ENCODE measurements at regions not wholly inside any gene's neighbourhood (a gene's known extent, or its start where the extent isn't known, plus 50 kb on each side); places are given as distances from the start of the nearest gene placed in this dataset.

GRCh38 chr20:51876313-51876940, 74.1 kb upstream of the SALL4 start:
- Histone ChIP-seq H3K27me3 (no peaks in the 10 kb centered on the region), H3K36me3 (no peaks in the 10 kb centered on the region), H3K4me1 (no peaks in the 10 kb centered on the region), H3K9me3 (no peaks in the 10 kb centered on the region), H3K27ac (no peak overlapping the region), H3K4me3 (no peak overlapping the region)
- DNase-seq (ENCODE audit: low spot score) = no peak
- TF ChIP-seq CTCF (IDR thresholded peaks at IDR 0.05) = no peak

- H3K27ac ChIP-seq = no peak overlapping the region
- DNase-seq (ENCODE audit: low spot score) = no peak
- H3K4me1 ChIP-seq = no peaks in the 10 kb centered on the region
- TF ChIP-seq CTCF (IDR thresholded peaks at IDR 0.05) = no peak
- no peak overlapping the region for H3K4me3 ChIP-seq
- H3K27me3 ChIP-seq = no peaks in the 10 kb centered on the region
- H3K36me3 ChIP-seq = no peaks in the 10 kb centered on the region
- no peaks in the 10 kb centered on the region for H3K9me3 ChIP-seq
Measured at GRCh38 chr20:51873652-51874051, 71.3 kb upstream of the SALL4 start.

GRCh38 chr20:51871943-51872342, 69.6 kb upstream of the SALL4 start:
- Histone ChIP-seq H3K9me3 (no peaks in the 10 kb centered on the region), H3K4me3 (no peak overlapping the region), H3K27me3 (no peaks in the 10 kb centered on the region), H3K27ac (no peak overlapping the region), H3K4me1 (no peaks in the 10 kb centered on the region), H3K36me3 (no peaks in the 10 kb centered on the region)
- no peak for DNase-seq (ENCODE audit: low spot score)
- TF ChIP-seq CTCF (IDR thresholded peaks at IDR 0.05) = no peak

- H3K9me3 ChIP-seq = no peaks in the 10 kb centered on the region
- no peaks in the 10 kb centered on the region for H3K4me1 ChIP-seq
- DNase-seq (ENCODE audit: low spot score) = no peak
- no peak overlapping the region for H3K4me3 ChIP-seq
- TF ChIP-seq CTCF (IDR thresholded peaks at IDR 0.05) = no peak
- no peaks in the 10 kb centered on the region for H3K27me3 ChIP-seq
- no peaks in the 10 kb centered on the region for H3K36me3 ChIP-seq
- no peak overlapping the region for H3K27ac ChIP-seq
Measured at GRCh38 chr20:51869002-51869401, 66.7 kb upstream of the SALL4 start.

- TF ChIP-seq CTCF (IDR thresholded peaks at IDR 0.05) = no peak
- no peaks in the 10 kb centered on the region for H3K4me1 ChIP-seq
- H3K27ac ChIP-seq = no peak overlapping the region
- no peaks in the 10 kb centered on the region for H3K36me3 ChIP-seq
- H3K4me3 ChIP-seq = no peak overlapping the region
- no peak for DNase-seq (ENCODE audit: low spot score)
- no peaks in the 10 kb centered on the region for H3K9me3 ChIP-seq
- H3K27me3 ChIP-seq = no peaks in the 10 kb centered on the region
Measured at GRCh38 chr20:51867251-51867650, 64.9 kb upstream of the SALL4 start.

- Histone ChIP-seq H3K9me3 (no peaks in the 10 kb centered on the region), H3K36me3 (no peaks in the 10 kb centered on the region), H3K27me3 (no peaks in the 10 kb centered on the region), H3K4me3 (no peak overlapping the region), H3K4me1 (no peaks in the 10 kb centered on the region), H3K27ac (no peak overlapping the region)
- no peak for DNase-seq (ENCODE audit: low spot score)
- TF ChIP-seq CTCF (IDR thresholded peaks at IDR 0.05) = no peak
Measured at GRCh38 chr20:51864967-51865366, 62.6 kb upstream of the SALL4 start.
